Trophoblast cell (in vitro differentiated cells and primary cell): ENCODE measurements at regions not wholly inside any gene's neighbourhood (a gene's known extent, or its start where the extent isn't known, plus 50 kb on each side); places are given as distances from the start of the nearest gene placed in this dataset.

Experiments
- DNase-seq, 2 donors: peaks; one replicate each; pipeline ENCODE4 v3.0.0-alpha.2; 2016
- H2AFZ ChIP-seq: 2 replicates; pipeline ENCODE4 v1.6.1; 2013; ENCODE audit warnings: low read length, moderate library complexity, mild to moderate bottlenecking; ENCODE audit not compliant: insufficient read depth, poor library complexity
- H2AK5ac ChIP-seq: 2 replicates; pipeline ENCODE4 v1.6.1; 2013; ENCODE audit warnings: mild to moderate bottlenecking, low read length
- H2BK120ac ChIP-seq: 2 replicates; pipeline ENCODE4 v1.6.1; 2013; ENCODE audit warnings: low read length, mild to moderate bottlenecking, moderate library complexity; ENCODE audit not compliant: insufficient read depth, poor library complexity
- H2BK12ac ChIP-seq: 2 replicates; pipeline ENCODE4 v1.6.1; 2013; ENCODE audit warnings: mild to moderate bottlenecking, low read length, moderate library complexity
- H2BK5ac ChIP-seq: 2 replicates; pipeline ENCODE4 v1.6.1; 2013; ENCODE audit warnings: low read length, low read depth, moderate library complexity, mild to moderate bottlenecking; ENCODE audit not compliant: poor library complexity
- H3K14ac ChIP-seq: 2 replicates; pipeline ENCODE4 v1.6.1; 2013; ENCODE audit warnings: mild to moderate bottlenecking, low read length
- H3K18ac ChIP-seq: 2 replicates; pipeline ENCODE4 v1.6.1; 2013; ENCODE audit warnings: mild to moderate bottlenecking, low read length
- H3K23ac ChIP-seq: 2 replicates; pipeline ENCODE4 v1.6.1; 2013; ENCODE audit warnings: low read length
- H3K27ac ChIP-seq: 2 replicates; pipeline ENCODE4 v1.5.1; 2013; ENCODE audit warnings: low read depth, mild to moderate bottlenecking, inconsistent platforms, low read length, moderate library complexity
- H3K27me3 ChIP-seq: 2 replicates; pipeline ENCODE4 v1.6.1; 2013; ENCODE audit warnings: inconsistent platforms, mild to moderate bottlenecking, low read length, moderate library complexity; ENCODE audit not compliant: insufficient read depth
- H3K36me3 ChIP-seq, 2 experiments: 1 replicate in 1 of 2; 2 replicates in 1 of 2; pipeline ENCODE4 v1.6.1; 2013; ENCODE audit warnings: low read length in 2 of 2, mild to moderate bottlenecking in 2 of 2, moderate library complexity in 1 of 2; ENCODE audit not compliant: insufficient read depth in 2 of 2, control insufficient read depth in 1 of 2
- H3K4ac ChIP-seq: 2 replicates; pipeline ENCODE4 v1.6.1; 2013; ENCODE audit warnings: low read depth, mild to moderate bottlenecking, low read length, moderate library complexity
- H3K4me1 ChIP-seq, 2 experiments: 1 replicate in 1 of 2; 2 replicates in 1 of 2; pipeline ENCODE4 v1.6.1; 2013; ENCODE audit warnings: low read length in 2 of 2, mild to moderate bottlenecking in 2 of 2, moderate library complexity in 1 of 2; ENCODE audit not compliant: insufficient read depth in 2 of 2, control insufficient read depth in 1 of 2
- H3K4me2 ChIP-seq: 2 replicates; pipeline ENCODE4 v1.6.1; 2013; ENCODE audit warnings: inconsistent platforms, mild to moderate bottlenecking, low read length, moderate library complexity
- H3K4me3 ChIP-seq: 2 replicates; pipeline ENCODE4 v1.5.1; 2013; ENCODE audit warnings: mild to moderate bottlenecking, low read depth, low read length, inconsistent platforms
- H3K79me1 ChIP-seq: one replicate; pipeline ENCODE4 v1.6.1; 2013; ENCODE audit warnings: low read length
- H3K79me2 ChIP-seq: 2 replicates; pipeline ENCODE4 v1.6.1; 2013; ENCODE audit warnings: low read length, mild to moderate bottlenecking; ENCODE audit not compliant: control insufficient read depth, insufficient read depth, poor library complexity
- H3K9ac ChIP-seq: 2 replicates; pipeline ENCODE4 v1.6.1; 2013; ENCODE audit warnings: mild to moderate bottlenecking, low read length
- H3K9me3 ChIP-seq: 2 replicates; pipeline ENCODE4 v1.6.1; 2013; ENCODE audit warnings: low read depth, mild to moderate bottlenecking, control low read depth, inconsistent platforms, low read length; ENCODE audit not compliant: insufficient read depth
- H4K12ac ChIP-seq: 2 replicates; pipeline ENCODE4 v1.6.1; 2013; ENCODE audit warnings: low read depth, mild to moderate bottlenecking, low read length, moderate library complexity
- H4K8ac ChIP-seq: 2 replicates; pipeline ENCODE4 v1.6.1; 2013; ENCODE audit warnings: low read depth, mild to moderate bottlenecking, low read length, moderate library complexity
- H4K91ac ChIP-seq: one replicate; pipeline ENCODE4 v1.6.1; 2013; ENCODE audit warnings: low read depth, mild to moderate bottlenecking, low read length, moderate library complexity
- WGBS: extraction: QIAGEN DNeasy Blood & Tissue Kit; methylation state at CpG from one replicate; pipeline ENCODE4 v1.1.7; 2013; ENCODE audit warnings: missing lambda C conversion rate; ENCODE audit not compliant: insufficient read length, insufficient coverage; ENCODE audit errors: extremely low coverage; 5-methylcytosine and 5-hydroxymethylcytosine counted together

- Histone ChIP-seq H3K9me3 (peaks cover 5% of the 10 kb centered on the region), H3K4me2 (no peak overlapping the region), H3K79me2 (no peaks in the 10 kb centered on the region), H3K23ac (no peak overlapping the region), H2BK120ac (no peak overlapping the region), H2AK5ac (no peak overlapping the region), H3K4ac (no peak overlapping the region), H3K4me1 (no peaks in the 10 kb centered on the region), H4K12ac (no peak overlapping the region), H3K4me3 (no peak overlapping the region), H4K91ac (no peak overlapping the region), H3K18ac (no peak overlapping the region), H2BK5ac (no peak overlapping the region), H3K36me3 (no peaks in the 10 kb centered on the region), H3K14ac (no peak overlapping the region), H4K8ac (no peak overlapping the region), H3K27me3 (no peaks in the 10 kb centered on the region), H2AFZ (no peak overlapping the region), H3K27ac (no peak overlapping the region), H3K79me1 (no peaks in the 10 kb centered on the region), H2BK12ac (no peak overlapping the region), H3K9ac (no peak overlapping the region)
- no peak for DNase-seq
- no CpG with 5 or more reads among the region's 1 CpG for WGBS
Measured at GRCh38 chr12:47509398-47509851, 196.4 kb downstream of the RPAP3 start.

GRCh38 chr12:47507221-47507620, 198.6 kb downstream of the RPAP3 start:
- Histone ChIP-seq H3K9ac (no peak overlapping the region), H3K4me2 (no peak overlapping the region), H4K8ac (no peak overlapping the region), H4K91ac (no peak overlapping the region), H2BK12ac (no peak overlapping the region), H2AK5ac (no peak overlapping the region), H3K79me2 (no peaks in the 10 kb centered on the region), H3K27me3 (no peaks in the 10 kb centered on the region), H3K36me3 (no peaks in the 10 kb centered on the region), H3K18ac (no peak overlapping the region), H3K9me3 (no peaks in the 10 kb centered on the region), H3K4ac (no peak overlapping the region), H4K12ac (no peak overlapping the region), H3K14ac (no peak overlapping the region), H3K23ac (no peak overlapping the region), H2AFZ (no peak overlapping the region), H3K79me1 (no peaks in the 10 kb centered on the region), H3K4me1 (no peaks in the 10 kb centered on the region), H3K27ac (no peak overlapping the region), H2BK5ac (no peak overlapping the region), H3K4me3 (no peak overlapping the region), H2BK120ac (no peak overlapping the region)
- DNase-seq, result no peak
- no CpG with 5 or more reads among the region's 3 CpGs for whole genome bisulfite sequencing

- no CpG with 5 or more reads among the region's 11 CpGs for WGBS
- H3K4me1 ChIP-seq, result no peaks in the 10 kb centered on the region
- no peak overlapping the region for H3K18ac ChIP-seq
- no peak overlapping the region for H2AFZ ChIP-seq
- no peak overlapping the region for H3K23ac ChIP-seq
- no peak overlapping the region for H3K4ac ChIP-seq
- no peak overlapping the region for H3K4me3 ChIP-seq
- no peak overlapping the region for H2BK5ac ChIP-seq
- no peak overlapping the region for H3K27ac ChIP-seq
- no peak overlapping the region for H4K91ac ChIP-seq
- no peak overlapping the region for H2BK12ac ChIP-seq
- H3K9me3 ChIP-seq, result no peaks in the 10 kb centered on the region
- H3K14ac ChIP-seq, result no peak overlapping the region
- no peaks in the 10 kb centered on the region for H3K27me3 ChIP-seq
- DNase-seq, result peak in 1 of 2 donors; percentile 38
- H3K79me1 ChIP-seq, result no peaks in the 10 kb centered on the region
- H3K4me2 ChIP-seq, result no peak overlapping the region
- H3K79me2 ChIP-seq, result no peaks in the 10 kb centered on the region
- no peak overlapping the region for H2AK5ac ChIP-seq
- H4K12ac ChIP-seq, result no peak overlapping the region
- no peak overlapping the region for H2BK120ac ChIP-seq
- H3K36me3 ChIP-seq, result no peaks in the 10 kb centered on the region
- H4K8ac ChIP-seq, result no peak overlapping the region
- no peak overlapping the region for H3K9ac ChIP-seq
Measured at GRCh38 chr12:47504775-47505446, 200.9 kb downstream of the RPAP3 start.

- Histone ChIP-seq H2AFZ (no peak overlapping the region), H4K12ac (no peak overlapping the region), H2BK5ac (no peak overlapping the region), H3K4me1 (no peaks in the 10 kb centered on the region), H3K14ac (no peak overlapping the region), H3K18ac (no peak overlapping the region), H3K27me3 (no peaks in the 10 kb centered on the region), H3K79me2 (no peaks in the 10 kb centered on the region), H4K91ac (no peak overlapping the region), H3K4me3 (no peak overlapping the region), H3K4ac (no peak overlapping the region), H3K9ac (no peak overlapping the region), H2BK12ac (no peak overlapping the region), H3K36me3 (no peaks in the 10 kb centered on the region), H3K27ac (no peak overlapping the region), H2BK120ac (no peak overlapping the region), H3K9me3 (peaks cover 12% of the 10 kb centered on the region), H3K4me2 (no peak overlapping the region), H2AK5ac (no peak overlapping the region), H3K79me1 (no peaks in the 10 kb centered on the region), H4K8ac (no peak overlapping the region), H3K23ac (no peak overlapping the region)
- DNase-seq, result no peak
- no CpG with 5 or more reads among the region's 3 CpGs for WGBS
Measured at GRCh38 chr12:47493801-47494200, 212.0 kb downstream of the RPAP3 start.
